ENCODE measurements at regions not wholly inside any gene's neighbourhood (a gene's known extent, or its start where the extent isn't known, plus 50 kb on each side); places are given as distances from the start of the nearest gene placed in this dataset.

- Histone ChIP-seq H3F3A (ENCODE audit: insufficient read depth) (no peaks in the 10 kb centered on the region), H3K4me3 (ENCODE audit: insufficient read depth, low read length, poor library complexity, severe bottlenecking) (no peak overlapping the region), H3K9me3 (ENCODE audit: insufficient read depth, low read length) (no peaks in the 10 kb centered on the region), H3K79me2 (ENCODE audit: insufficient read depth, low read length) (no peaks in the 10 kb centered on the region), H2AFZ (ENCODE audit: low read depth, low read length, severe bottlenecking) (no peak overlapping the region), H3K36me3 (ENCODE audit: low read length) (no peaks in the 10 kb centered on the region), H3K27me3 (ENCODE audit: low read length) (no peaks in the 10 kb centered on the region), H3K9ac (ENCODE audit: low read length) (no peak overlapping the region), H3K27ac (ENCODE audit: low read depth, low read length) (no peak overlapping the region), H4K20me1 (ENCODE audit: low read depth, low read length) (no peaks in the 10 kb centered on the region), H3K9me2 (replicated peaks; ENCODE audit: insufficient read depth, low read length) (no peaks in the 10 kb centered on the region), H3K4me2 (ENCODE audit: low read depth, low read length, poor library complexity, severe bottlenecking) (no peak overlapping the region)
- TF ChIP-seq EZH2phosphoT487 (conservative IDR thresholded peaks at IDR 0.05; ENCODE audit: low read length) (no peak), CTCF (IDR thresholded peaks at IDR 0.05; ENCODE audit: insufficient read depth, low read length, poor library complexity, severe bottlenecking) (no peak)
These were observed 66.1 kb downstream of the TANC2 start for GRCh38 chr17:63032142-63032541.

GRCh38 chr17:63033142-63033541 is 67.1 kb downstream of the TANC2 start:
- H3K79me2 ChIP-seq (ENCODE audit: insufficient read depth, low read length): no peaks in the 10 kb centered on the region
- H3K4me2 ChIP-seq (ENCODE audit: low read depth, low read length, poor library complexity, severe bottlenecking): no peak overlapping the region
- no peak overlapping the region for H3K9ac ChIP-seq (ENCODE audit: low read length)
- H2AFZ ChIP-seq (ENCODE audit: low read depth, low read length, severe bottlenecking): no peak overlapping the region
- H3K36me3 ChIP-seq (ENCODE audit: low read length): no peaks in the 10 kb centered on the region
- no peak overlapping the region for H3K27ac ChIP-seq (ENCODE audit: low read depth, low read length)
- no peaks in the 10 kb centered on the region for H3K27me3 ChIP-seq (ENCODE audit: low read length)
- no peaks in the 10 kb centered on the region for H3K9me2 ChIP-seq (replicated peaks; ENCODE audit: insufficient read depth, low read length)
- no peaks in the 10 kb centered on the region for H3K9me3 ChIP-seq (ENCODE audit: insufficient read depth, low read length)
- no peaks in the 10 kb centered on the region for H4K20me1 ChIP-seq (ENCODE audit: low read depth, low read length)
- H3F3A ChIP-seq (ENCODE audit: insufficient read depth): no peaks in the 10 kb centered on the region
- no peak overlapping the region for H3K4me3 ChIP-seq (ENCODE audit: insufficient read depth, low read length, poor library complexity, severe bottlenecking)
- no peak for TF ChIP-seq EZH2phosphoT487 (conservative IDR thresholded peaks at IDR 0.05; ENCODE audit: low read length)
- TF ChIP-seq CTCF (IDR thresholded peaks at IDR 0.05; ENCODE audit: insufficient read depth, low read length, poor library complexity, severe bottlenecking): no peak

- Histone ChIP-seq H3K27ac (ENCODE audit: low read depth, low read length) (no peak overlapping the region), H3K27me3 (ENCODE audit: low read length) (no peaks in the 10 kb centered on the region), H3K79me2 (ENCODE audit: insufficient read depth, low read length) (no peaks in the 10 kb centered on the region), H3F3A (ENCODE audit: insufficient read depth) (no peaks in the 10 kb centered on the region), H3K9me2 (replicated peaks; ENCODE audit: insufficient read depth, low read length) (no peaks in the 10 kb centered on the region), H4K20me1 (ENCODE audit: low read depth, low read length) (no peaks in the 10 kb centered on the region), H3K36me3 (ENCODE audit: low read length) (no peaks in the 10 kb centered on the region), H3K9me3 (ENCODE audit: insufficient read depth, low read length) (no peaks in the 10 kb centered on the region), H2AFZ (ENCODE audit: low read depth, low read length, severe bottlenecking) (no peak overlapping the region), H3K9ac (ENCODE audit: low read length) (no peak overlapping the region), H3K4me3 (ENCODE audit: insufficient read depth, low read length, poor library complexity, severe bottlenecking) (no peak overlapping the region), H3K4me2 (ENCODE audit: low read depth, low read length, poor library complexity, severe bottlenecking) (no peak overlapping the region)
- TF ChIP-seq EZH2phosphoT487 (conservative IDR thresholded peaks at IDR 0.05; ENCODE audit: low read length) (no peak), CTCF (IDR thresholded peaks at IDR 0.05; ENCODE audit: insufficient read depth, low read length, poor library complexity, severe bottlenecking) (no peak)
These were observed 69.2 kb downstream of the TANC2 start for GRCh38 chr17:63035271-63035670.
